Amniotic epithelial cell (primary cell): ENCODE measurements at regions not wholly inside any gene's neighbourhood (a gene's known extent, or its start where the extent isn't known, plus 50 kb on each side); places are given as distances from the start of the nearest gene placed in this dataset.

Experiments
- DNase-seq: peaks from one replicate; pipeline ENCODE4 v3.0.0-alpha.2; 2010; ENCODE audit warnings: low read depth

DNA sequence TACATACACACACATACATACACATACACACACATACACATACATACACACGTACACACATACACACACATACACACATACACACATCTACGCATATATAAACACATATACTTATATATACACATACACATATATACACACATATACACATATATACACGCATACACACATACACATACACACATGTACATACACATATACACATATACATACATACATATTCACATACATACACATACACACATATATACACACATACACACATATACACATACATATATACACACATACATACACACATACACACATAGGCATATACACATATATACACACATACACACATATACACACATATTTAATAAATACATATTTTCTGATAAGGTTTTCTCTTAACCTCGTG lies 324.0 kb downstream of the RPS6KC1 start:
- no peak for DNase-seq

DNA sequence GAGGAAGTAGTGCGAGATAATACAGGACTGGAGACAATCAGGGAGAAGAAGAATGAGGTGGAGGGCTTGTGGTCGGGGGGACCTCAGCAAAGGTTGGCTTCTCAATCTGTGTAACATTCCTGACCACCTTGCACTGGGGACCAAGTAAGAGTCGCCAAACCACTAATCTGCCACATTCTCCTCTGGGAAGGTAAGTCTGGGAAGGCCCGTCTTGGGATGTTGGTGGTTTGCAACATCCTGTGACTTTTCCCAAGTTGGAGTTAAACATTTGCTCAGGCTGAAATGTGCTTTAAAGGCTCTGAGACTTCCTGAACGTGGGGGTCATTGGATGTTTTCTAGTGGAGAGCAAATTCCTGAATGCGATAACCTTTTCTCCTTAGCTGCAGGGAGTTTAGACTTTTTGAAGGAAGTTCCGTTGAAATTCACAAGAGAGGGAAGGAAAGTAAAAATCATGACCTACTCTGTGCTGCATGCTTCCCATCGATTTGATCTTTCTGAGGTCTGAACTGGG lies 325.9 kb downstream of the RPS6KC1 start:
- DNase-seq: no peak

DNA sequence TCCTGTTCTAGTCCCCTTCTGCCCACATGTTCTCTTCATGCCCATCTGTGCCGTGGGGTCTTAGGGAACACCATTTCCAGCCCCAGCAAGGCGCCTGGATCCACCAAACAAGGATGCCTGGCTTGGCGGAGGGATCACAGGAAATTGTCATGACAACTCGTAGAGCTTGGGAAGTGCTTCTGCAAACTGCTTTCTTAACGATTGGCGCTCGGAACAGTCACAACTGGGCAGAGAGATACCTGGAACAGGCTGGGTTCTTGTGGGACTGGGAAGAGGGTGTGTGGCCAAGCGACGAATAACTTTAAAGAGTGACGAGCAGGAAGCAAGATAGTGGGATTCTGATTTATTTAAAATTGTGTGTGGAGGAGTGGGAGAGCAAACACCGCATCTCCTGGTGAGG lies 329.8 kb downstream of the RPS6KC1 start:
- DNase-seq: no peak

DNA sequence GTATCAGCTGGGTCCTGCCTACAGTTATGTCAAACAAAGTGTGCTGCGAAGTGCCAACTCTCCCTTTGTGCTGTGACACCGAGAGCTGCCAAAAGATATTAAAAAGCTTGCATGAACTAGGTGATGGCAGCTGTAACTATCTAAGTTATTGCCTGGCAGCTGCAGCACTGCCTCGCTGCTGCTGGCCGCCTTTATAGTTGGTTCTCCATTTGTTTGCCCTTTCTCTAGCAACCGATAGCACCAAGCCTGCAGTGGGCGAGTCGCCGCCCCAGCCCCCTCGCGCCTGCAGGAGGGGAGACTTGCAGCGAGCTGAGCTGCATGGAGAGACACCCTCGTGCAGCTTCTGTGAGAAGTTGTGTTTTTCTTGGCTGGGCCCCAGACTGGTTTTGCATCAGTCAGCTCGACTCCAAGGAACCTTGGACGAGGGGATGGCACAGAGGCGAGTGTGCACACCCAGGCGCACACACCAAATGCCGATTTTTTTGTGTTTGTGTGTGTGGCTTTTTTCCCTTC lies 330.6 kb downstream of the RPS6KC1 start:
- DNase-seq: no peak

DNA sequence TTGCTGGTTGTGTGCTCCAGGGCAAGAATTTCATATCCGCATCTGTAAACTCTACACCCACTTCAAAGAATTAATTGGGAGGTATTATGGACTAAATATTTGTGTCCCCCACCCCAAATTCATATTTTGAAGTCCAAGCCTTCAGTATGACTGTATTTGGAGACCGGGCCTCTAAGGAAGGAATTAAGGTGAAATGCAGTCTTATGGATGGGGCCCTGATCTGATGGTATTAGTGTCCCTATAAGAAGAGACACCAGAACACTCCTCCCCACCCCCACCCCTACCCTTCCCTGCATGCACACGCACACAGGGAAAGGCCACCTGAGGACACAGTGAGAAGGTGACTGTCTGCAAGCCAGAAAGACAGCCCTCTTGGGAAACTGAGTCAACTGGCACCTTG lies 332.4 kb downstream of the RPS6KC1 start:
- no peak for DNase-seq

DNA sequence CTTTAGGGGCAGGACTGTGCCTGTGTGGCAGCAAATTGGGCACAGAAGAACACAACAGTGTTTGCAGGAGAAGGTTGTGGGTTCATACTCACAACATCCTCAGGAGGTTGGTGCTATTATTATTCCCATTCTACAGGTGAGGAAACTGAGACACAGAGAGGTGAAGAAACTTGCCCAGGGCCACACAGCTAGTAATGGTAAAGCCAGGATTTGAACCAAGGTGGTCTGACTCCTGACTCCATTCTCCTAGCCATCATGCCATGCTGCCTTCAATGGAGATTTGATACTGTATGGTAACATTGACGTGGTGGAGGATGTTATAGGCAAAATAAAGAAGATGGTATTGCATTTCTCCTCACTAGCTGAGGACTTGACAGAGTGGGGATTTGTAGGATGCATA lies 334.2 kb downstream of the RPS6KC1 start:
- no peak for DNase-seq

DNA sequence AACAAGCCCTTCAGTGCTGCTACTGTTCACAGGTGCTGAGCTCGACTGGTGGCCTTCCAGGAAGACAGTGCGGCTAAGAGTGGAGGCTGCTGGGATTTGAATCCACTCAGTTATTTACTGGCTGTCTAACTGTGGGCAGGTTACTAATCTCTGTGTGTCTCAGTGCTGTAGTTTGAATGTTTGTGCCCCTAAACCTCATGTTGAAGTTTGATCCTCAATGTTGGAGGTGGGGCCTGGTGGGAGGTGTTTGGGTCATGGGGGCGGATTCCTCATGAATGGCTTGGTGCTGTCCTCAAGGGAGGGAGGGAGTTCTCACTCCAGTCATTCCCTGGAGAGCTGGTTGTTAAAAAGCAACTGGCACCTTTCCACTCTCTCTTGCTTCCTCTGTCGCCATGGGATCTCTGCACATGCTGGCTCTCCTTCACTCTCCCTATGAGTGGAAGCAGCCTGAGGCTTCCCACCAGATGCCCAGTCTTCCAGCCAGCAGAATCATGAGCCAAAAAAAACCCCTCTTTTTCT lies 334.8 kb downstream of the RPS6KC1 start:
- DNase-seq: no peak

DNA sequence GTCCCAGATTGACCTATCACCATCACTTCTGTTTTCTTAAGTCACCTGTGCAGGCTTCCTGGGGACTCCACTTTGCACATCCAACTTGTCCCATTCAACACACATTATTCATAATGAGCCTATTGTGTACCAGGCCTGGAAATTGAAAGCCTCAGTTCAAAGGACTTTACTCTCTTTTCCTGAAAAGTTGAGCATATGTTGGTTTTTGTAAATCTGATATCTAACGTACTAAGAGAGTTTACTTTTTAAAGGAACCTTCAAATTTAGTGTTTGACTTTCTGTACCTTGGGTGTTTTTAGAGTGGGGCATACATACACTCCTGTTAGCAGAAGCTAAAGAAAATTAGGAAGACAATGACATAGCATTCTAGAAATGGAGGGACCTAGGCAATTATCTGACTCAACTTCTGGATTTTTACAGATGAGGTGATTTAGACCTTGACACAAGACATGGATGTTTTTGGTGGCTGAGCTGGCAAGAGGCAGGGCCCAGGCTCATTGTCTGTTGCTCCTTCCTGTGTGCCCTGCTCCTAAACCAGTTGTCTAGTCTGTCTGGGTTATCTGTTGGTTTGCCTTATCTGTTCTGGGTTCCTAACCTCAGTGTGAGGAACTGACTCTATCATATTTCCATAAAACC lies 336.5 kb downstream of the RPS6KC1 start:
- no peak for DNase-seq

DNA sequence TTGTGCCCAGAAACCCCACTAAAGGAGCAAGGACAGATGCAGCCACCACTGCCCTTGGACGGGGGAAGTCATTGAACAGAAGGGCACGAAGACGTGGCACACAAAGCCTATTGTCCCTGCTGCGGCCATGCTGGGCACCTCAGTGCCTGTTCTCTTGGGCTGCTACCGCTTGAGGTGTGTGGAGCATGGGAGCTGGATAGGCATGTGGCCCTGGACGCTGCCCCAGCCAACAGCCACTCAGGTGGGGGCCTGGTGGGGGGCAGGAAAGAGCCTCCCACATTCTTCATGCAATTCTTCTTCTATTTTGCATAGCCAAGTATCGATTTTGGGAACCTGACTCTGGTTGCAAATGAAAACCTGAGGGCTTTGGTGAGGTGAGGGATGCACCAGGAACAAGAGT lies 337.2 kb downstream of the RPS6KC1 start:
- DNase-seq: no peak

DNA sequence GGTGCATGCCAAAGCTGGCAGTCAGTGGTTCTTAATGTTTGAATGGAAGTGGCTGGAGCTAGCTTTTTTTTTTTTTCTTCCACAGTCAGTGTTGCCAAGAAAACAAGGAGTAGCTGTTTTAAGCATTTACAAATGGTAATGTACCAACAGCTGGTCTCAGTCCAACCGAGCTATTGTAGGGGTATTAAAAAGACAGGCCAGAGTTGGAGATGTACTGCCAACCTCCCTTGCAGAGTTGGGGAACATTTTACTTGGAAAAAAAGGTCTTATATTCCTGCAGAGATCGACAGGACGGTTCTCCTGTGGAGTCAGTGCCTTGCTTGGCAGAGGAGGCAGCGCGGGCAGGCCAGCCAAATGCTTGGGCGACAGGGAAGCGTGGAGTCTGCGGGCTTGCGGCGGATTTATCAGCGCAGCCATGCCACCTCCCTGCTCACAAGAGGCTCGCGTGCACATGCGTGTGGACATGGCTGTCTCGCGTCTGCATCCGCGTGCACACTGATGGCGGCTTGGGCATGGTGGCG lies 338.1 kb downstream of the RPS6KC1 start:
- no peak for DNase-seq

DNA sequence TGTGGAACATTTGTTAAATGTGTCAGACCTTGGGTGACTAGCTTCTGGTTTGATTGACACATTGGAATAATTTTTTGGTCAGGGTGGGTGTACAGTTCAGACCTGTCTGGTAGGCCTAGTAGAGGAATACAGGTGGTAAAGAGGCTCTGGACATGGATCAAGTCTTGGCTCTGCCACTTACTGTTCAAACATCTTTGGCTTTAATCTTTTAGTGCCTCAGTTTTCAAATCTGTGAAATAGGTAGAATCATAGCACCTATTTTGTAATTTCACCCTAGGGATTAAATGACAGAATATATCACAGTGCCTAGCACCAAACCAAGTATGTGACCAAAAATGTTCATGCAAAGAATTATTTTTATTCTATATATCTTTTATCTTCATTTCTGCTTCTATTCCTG lies 340.4 kb downstream of the RPS6KC1 start:
- DNase-seq: no peak

DNA sequence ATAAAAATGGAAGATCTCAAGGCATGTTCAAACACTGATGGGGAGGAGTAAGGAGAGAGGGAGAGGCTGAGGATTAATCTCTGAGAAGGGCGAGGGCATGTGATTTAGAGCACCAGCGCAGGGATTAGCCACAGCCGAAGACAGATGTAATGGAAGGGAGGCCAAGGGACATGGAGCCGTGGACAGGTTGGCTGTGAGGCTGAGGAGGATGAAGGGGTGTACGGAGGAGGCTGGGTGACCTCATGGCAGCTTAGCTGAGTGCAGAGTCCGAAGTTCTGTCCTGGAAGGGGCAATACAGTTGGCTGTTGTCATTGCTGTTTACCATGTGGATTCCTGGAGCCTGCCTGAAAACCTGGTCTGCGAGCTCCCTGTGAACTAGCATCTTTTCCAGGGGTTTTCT lies 342.8 kb downstream of the RPS6KC1 start:
- DNase-seq: no peak

DNA sequence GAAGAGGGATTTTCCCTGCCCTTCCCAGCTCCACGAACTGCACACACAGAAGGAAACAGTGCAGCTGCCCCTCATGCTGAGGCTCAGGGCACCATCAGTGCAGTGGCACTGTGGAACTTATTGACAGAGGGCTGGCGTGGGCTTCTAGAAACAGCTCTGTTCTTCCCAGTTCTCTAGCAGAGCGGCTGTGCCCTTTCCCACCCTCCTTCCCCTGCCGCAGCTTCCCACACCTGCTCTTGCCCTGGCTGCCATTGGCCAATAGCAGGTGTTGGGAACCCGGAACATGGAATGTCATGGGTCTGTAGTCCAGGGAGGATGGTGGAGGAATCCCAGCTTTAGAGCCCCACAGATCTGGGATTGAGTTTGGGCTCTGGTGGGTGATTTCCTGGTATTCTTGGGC lies 343.8 kb downstream of the RPS6KC1 start:
- no peak for DNase-seq

DNA sequence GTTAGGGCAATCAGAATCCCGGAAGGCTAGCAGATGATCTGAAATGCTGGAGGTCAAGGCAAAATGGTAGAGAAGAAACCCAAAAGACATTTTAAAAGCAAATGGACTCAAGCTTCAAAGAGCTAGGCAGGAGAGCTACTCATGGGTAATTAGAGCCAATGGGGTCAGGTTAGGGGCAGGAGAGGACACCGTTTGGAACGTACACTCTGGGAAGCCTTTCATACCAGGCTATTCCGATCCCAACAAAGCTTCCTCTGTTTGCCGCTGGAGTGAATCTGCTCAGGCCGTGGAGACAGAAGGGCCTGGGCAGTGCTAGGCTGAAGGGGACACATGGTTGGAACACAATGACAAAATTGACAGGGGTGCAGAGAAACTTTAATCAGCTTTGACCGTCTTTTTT lies 346.6 kb downstream of the RPS6KC1 start:
- DNase-seq: no peak

DNA sequence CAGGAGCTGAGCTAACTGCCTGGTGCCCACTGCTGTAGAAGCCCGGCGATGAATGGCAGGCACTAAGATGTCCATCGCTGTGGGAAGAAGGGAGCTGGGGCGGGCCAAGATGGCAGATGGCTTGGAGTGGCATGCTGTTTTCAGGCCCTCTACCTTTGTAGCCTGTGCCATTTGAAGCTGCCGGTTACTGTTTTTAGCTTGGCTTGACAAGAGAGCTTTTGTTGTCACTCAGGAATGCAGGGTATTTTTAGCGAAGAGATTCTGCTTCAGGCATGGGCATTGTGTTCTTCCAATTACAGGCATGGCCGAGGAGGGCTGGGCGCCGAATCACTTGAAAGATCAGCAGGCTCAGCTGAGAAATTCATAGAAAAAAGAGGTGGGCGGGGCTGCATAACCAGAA lies 348.7 kb downstream of the RPS6KC1 start:
- DNase-seq: no peak

DNA sequence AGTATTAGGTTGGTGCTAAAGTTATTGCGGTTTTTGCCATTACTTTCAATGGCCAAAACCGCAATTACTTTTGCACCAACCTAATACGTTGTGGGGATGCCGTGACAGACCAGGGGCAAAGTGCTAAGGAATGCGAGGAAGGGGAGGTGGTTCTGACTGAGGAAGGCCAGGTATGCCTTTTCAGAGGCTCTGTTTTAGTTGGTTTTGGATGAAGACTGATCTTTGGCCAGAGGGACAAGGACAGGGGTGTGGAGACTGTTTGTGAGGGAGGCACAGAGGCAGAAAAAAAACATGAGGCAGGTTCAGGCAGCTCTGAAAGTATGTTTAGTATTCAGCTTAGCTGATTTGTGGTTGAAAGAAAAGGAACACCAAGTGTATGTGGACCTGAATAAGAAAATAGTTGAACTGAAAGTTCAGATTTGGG lies 358.2 kb downstream of the RPS6KC1 start:
- no peak for DNase-seq

DNA sequence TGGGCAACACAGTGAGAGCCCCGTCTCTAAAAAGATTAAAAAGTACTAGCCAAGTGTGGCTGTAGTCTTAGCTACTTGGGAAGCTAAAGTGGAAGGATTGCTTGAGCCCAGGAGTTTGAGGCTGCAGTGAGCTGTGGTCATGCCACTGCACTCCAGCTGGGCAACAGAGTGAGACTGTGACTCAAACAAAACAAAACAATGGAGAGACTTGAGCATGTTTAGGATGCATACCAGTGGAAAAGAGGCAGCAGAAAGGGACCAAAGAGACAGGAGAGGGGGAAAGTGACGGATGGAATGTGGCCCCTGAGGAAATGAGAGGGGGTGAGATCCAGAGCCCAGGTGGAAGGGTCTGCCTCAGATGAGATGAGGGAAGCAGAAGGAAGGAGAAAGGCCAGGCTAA lies 358.9 kb downstream of the RPS6KC1 start:
- DNase-seq: no peak

DNA sequence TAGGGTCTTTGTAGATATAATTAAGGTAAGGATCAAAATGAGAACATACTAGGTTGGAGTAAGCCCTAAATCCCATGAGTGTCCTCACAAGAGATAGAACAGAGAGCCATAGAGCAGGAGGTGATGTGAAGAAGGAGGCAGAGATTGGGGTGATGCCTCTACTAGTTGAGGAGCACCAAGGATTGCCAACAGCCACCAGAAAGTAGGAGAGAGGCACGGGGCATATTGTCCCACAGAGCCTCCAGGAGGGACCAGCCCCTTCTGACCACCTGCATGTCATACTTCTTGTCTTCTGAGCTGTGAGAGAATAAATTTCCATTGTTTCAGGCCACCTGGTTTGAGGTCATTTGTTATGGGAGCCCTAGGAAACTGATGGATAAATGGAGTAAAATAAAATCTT lies 363.3 kb downstream of the RPS6KC1 start:
- DNase-seq: no peak

DNA sequence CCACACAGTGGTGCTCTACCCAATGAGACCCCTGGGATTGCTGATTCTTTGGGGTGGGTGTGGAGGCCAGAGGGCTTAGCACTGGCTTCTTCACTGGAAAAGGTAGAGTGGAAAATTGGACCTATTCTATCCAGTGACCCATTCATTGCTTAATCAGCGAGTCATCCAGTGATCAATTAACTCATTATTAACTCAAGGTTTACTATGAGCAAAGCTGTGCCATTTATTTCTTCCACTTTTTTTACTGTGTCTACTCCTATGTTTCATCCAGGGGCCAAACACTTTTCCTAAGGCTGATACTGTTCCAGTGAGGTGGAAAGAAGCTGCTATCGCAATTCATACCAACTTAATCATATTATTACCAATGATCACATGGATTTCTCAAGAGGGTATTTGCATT lies 363.9 kb downstream of the RPS6KC1 start:
- no peak for DNase-seq

DNA sequence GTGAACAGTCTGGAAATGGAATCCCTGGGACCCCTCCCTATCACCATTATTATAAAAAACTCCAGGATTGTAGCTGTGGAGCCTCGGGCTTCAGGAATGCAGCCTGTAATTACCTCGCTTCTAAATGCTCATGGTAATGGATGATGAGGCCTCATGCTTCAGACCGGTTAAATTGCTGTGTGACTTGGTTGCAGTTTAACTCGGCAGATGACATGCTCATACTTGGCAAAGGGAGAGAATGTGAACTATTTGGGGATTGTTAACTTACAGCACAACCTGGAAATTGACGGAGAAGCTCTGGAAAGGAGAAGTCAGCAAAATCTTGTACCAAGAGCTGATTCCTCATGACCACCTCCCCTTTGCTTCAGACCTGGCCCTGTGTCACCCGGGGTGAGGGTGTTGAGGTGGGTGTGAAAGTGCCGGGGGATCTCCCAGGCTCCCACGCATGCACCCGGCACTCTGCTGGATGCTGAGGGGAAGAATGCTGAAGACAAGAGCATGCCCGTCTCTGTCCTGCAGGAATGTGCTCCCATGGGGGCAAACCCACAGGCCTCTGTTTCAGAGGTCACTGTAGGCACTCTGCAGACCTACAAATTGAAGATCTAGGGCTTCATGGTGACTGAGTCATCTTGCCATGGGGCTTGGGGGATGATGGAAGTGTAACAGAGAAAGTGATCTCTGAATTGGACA lies 364.8 kb downstream of the RPS6KC1 start:
- DNase-seq: no peak

DNA sequence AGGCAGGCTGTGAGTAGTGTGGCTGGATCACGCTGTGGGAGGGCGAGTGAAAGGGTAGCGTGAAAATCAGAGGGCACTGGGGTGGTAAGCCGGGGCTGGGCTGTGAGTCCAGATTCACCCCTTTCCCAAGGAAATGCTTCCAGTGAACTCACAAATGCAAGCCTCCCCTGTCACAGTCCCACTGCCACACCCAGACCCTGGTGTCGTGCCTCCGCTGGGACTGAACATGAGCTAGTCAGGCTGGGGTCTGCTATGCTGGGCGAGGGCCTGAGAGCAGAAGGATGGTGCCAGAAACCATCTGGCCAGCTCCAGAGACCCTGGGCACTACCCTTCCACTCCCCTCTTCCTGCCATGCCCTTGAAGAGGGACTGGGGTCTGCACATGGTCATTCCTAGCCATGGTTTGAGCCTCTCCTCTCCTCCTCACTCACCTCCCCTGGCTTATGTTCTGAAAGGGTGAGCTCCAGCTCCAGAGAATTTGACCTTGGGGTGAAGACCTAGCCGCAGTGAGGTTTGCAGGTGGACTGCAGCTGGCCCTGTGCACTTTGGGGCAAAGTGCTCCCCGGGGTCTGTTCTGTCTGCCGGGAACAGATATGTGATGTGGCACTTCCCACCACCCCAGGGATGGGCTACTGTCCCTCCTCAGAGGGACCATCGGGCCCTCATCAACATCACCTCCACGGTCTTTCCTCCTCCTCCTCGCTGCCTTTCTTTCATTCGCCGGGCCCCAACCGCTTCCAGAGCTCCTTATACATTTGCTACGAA lies 365.6 kb downstream of the RPS6KC1 start:
- no peak for DNase-seq

DNA sequence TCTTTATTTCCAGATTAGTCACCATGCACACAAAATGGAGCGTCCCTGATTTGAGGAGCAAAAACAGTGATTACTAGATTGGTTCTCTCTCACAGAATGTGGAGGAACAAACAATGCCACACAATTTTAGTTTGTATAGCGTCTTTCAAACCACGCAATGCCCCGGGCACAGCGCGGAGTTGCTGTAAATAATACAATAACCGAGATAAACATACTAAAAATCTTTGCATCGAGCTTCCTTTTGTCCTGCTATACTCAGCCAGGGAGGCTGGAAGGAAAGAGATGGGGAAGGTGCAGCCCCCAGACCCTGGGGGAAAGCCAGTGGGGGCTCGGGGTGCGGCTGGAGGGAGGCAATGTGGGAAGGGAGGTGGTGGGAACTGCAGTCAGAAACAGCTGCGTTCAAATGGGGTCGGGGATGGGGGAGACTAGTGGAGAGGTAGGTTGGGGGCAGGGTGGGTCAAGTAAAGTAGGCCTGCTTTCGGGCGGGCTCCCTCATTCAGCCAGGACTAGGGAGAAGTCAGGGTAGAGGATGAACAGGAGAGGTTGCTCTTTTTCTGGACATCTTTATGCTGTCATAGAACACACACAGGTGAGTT lies 366.3 kb downstream of the RPS6KC1 start:
- DNase-seq: no peak
